ENCODE measurements at regions not wholly inside any gene's neighbourhood (a gene's known extent, or its start where the extent isn't known, plus 50 kb on each side); places are given as distances from the start of the nearest gene placed in this dataset.

- intact Hi-C loops (cut with micrococcal nuclease; ENCODE audit: unreplicated experiment) = no loop called here
- no peaks in the 10 kb centered on the region for H3K36me3 ChIP-seq (ENCODE audit: control insufficient read depth in 2 of 2, insufficient read depth in 2 of 2, low read length in 1 of 2)
- in situ Hi-C loops (cut with MboI) = no loop called here
- ChIA-PET CTCF (no interaction called here), POLR2A (no interaction called here), RAD21 (ENCODE audit: unreplicated experiment) (no interaction called here), SMC1A (ENCODE audit: uncharacterized antibody, unreplicated experiment) (no interaction called here)
- DNase-seq (ENCODE audit: low read depth, low spot score) (no peak), FAIRE-seq (no peak), ATAC-seq (no peak)
- no peak for TF ChIP-seq SUZ12 (IDR thresholded peaks at IDR 0.05; ENCODE audit: unreplicated experiment)
- no peak for TF ChIP-seq POLR2AphosphoS2 (IDR thresholded peaks at IDR 0.05; ENCODE audit: low read depth, low read length)
- no peak for TF ChIP-seq ZNF217 (IDR thresholded peaks at IDR 0.05)
- no peak for TF ChIP-seq ATF2 (IDR thresholded peaks at IDR 0.05; ENCODE audit: low read length)
- TF ChIP-seq BACH1 (IDR thresholded peaks at IDR 0.05; ENCODE audit: borderline replicate concordance) = no peak
- TF ChIP-seq SREBF2 (IDR thresholded peaks at IDR 0.05; ENCODE audit: low read length) = no peak
- no peak for TF ChIP-seq IKZF2 (IDR thresholded peaks at IDR 0.05)
- no TSS peak for BruUV-seq (replicated peaks)
- no peak overlapping the region for H2AFZ ChIP-seq (ENCODE audit: control insufficient read depth, low read depth, low read length)
- no peak overlapping the region for H3K27ac ChIP-seq (ENCODE audit: control insufficient read depth, insufficient read depth)
- H3K79me2 ChIP-seq (ENCODE audit: control insufficient read depth, insufficient read depth, low read length) = no peaks in the 10 kb centered on the region
- H3K9ac ChIP-seq (ENCODE audit: control insufficient read depth, insufficient read depth, low read length) = no peak overlapping the region
- WGBS (ENCODE audit: insufficient coverage, insufficient replicate concordance, low lambda C conversion rate, missing lambda C conversion rate) = 14% methylated on average over 2 of the region's 2 CpGs
- no peaks in the 10 kb centered on the region for H3K4me1 ChIP-seq (ENCODE audit: control insufficient read depth, insufficient read depth, low read length)
- no peak overlapping the region for H3K4me3 ChIP-seq
- H4K20me1 ChIP-seq (ENCODE audit: control insufficient read depth, insufficient read depth) = no peaks in the 10 kb centered on the region
- no peaks in the 10 kb centered on the region for H3K27me3 ChIP-seq (replicated peaks in 1 of 2; ENCODE audit: control insufficient read depth in 2 of 2, insufficient read depth in 2 of 2, low read length in 1 of 2)
- no peak overlapping the region for H3K4me2 ChIP-seq (ENCODE audit: control insufficient read depth, insufficient read depth)
- no peaks in the 10 kb centered on the region for H3K9me3 ChIP-seq (replicated peaks; ENCODE audit: control insufficient read depth, insufficient read depth, low read length)
These were observed 667.7 kb upstream of the IGFBP7 start for GRCh38 chr4:57777876-57778275.

DNA sequence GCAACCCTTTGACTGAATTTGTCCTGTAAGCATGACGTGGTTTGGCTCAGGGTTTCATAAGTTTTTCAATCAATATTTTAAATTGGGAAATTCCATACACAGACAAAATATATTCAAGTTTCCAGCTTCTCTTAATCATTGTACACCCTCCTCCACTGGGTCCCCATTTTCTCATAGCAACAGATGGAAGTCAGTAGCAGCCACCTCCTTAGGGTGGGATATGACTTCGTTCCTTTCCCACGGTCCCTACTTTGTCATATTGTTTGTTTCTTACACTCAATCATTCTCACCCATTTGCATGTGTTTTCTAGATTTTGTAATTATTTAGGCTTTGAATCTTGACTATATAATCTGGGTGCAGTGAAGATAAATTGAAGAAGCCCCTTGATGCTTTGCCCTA lies 664.5 kb upstream of the IGFBP7 start:
- Histone ChIP-seq H3K9me3 (replicated peaks; ENCODE audit: control insufficient read depth, insufficient read depth, low read length) (no peaks in the 10 kb centered on the region), H3K36me3 (ENCODE audit: control insufficient read depth in 2 of 2, insufficient read depth in 2 of 2, low read length in 1 of 2) (no peaks in the 10 kb centered on the region), H3K27ac (ENCODE audit: control insufficient read depth, insufficient read depth) (no peak overlapping the region), H3K4me2 (ENCODE audit: control insufficient read depth, insufficient read depth) (no peak overlapping the region), H4K20me1 (ENCODE audit: control insufficient read depth, insufficient read depth) (no peaks in the 10 kb centered on the region), H3K4me3 (no peak overlapping the region), H3K4me1 (ENCODE audit: control insufficient read depth, insufficient read depth, low read length) (no peaks in the 10 kb centered on the region), H3K79me2 (ENCODE audit: control insufficient read depth, insufficient read depth, low read length) (no peaks in the 10 kb centered on the region), H3K27me3 (replicated peaks in 1 of 2; ENCODE audit: control insufficient read depth in 2 of 2, insufficient read depth in 2 of 2, low read length in 1 of 2) (no peaks in the 10 kb centered on the region), H2AFZ (ENCODE audit: control insufficient read depth, low read depth, low read length) (no peak overlapping the region), H3K9ac (ENCODE audit: control insufficient read depth, insufficient read depth, low read length) (no peak overlapping the region)
- BruUV-seq (replicated peaks) = no TSS peak
- ChIA-PET POLR2A (no interaction called here), SMC1A (ENCODE audit: uncharacterized antibody, unreplicated experiment) (no interaction called here), RAD21 (ENCODE audit: unreplicated experiment) (no interaction called here), CTCF (interaction anchor here (0.7 kb wide), 1 partner anchor 180 kb away, joined by 4 read pairs; no protein-coding TSS in a partner anchor)
- in situ Hi-C loops (cut with MboI) = no loop called here
- no peak for DNase-seq (ENCODE audit: low read depth, low spot score)
- TF ChIP-seq TCF3 (IDR thresholded peaks at IDR 0.05; ENCODE audit: borderline replicate concordance, insufficient read depth, low read depth, low read length) = no peak
- no peak for TF ChIP-seq POLR2AphosphoS5 (IDR thresholded peaks at IDR 0.05; ENCODE audit: low read length)
- TF ChIP-seq MYC (IDR thresholded peaks at IDR 0.05; ENCODE audit: insufficient read depth, insufficient read length, insufficient replicate concordance, low read length, severe bottlenecking) = no peak
- TF ChIP-seq, protein P1, sequence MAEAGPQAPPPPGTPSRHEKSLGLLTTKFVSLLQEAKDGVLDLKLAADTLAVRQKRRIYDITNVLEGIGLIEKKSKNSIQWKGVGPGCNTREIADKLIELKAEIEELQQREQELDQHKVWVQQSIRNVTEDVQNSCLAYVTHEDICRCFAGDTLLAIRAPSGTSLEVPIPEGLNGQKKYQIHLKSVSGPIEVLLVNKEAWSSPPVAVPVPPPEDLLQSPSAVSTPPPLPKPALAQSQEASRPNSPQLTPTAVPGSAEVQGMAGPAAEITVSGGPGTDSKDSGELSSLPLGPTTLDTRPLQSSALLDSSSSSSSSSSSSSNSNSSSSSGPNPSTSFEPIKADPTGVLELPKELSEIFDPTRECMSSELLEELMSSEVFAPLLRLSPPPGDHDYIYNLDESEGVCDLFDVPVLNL (IDR thresholded peaks at IDR 0.05; ENCODE audit: low read depth, low read length) = no peak
- FAIRE-seq = no peak
- WGBS (ENCODE audit: insufficient coverage, insufficient replicate concordance, low lambda C conversion rate, missing lambda C conversion rate) = 10% methylated on average over 3 of the region's 3 CpGs
- no peak for ATAC-seq
- intact Hi-C loops (cut with micrococcal nuclease; ENCODE audit: unreplicated experiment) = no loop called here

Data from GM12878 (cell line).